ENCODE measurements at regions not wholly inside any gene's neighbourhood (a gene's known extent, or its start where the extent isn't known, plus 50 kb on each side); places are given as distances from the start of the nearest gene placed in this dataset.

- Histone ChIP-seq H3K9ac (ENCODE audit: low read length) (no peak overlapping the region), H4K20me1 (ENCODE audit: insufficient read depth) (no peaks in the 10 kb centered on the region), H2AFZ (ENCODE audit: low read depth, low read length) (no peak overlapping the region), H3K9me3 (ENCODE audit: low read length) (no peaks in the 10 kb centered on the region), H3K9me2 (ENCODE audit: insufficient read depth, low read length) (no peaks in the 10 kb centered on the region), H3K36me3 (ENCODE audit: insufficient read depth, low read length) (no peaks in the 10 kb centered on the region), H3K79me2 (replicated peaks; ENCODE audit: insufficient read depth, low read length) (no peaks in the 10 kb centered on the region), H3F3A (ENCODE audit: insufficient read depth, low read length, poor library complexity, severe bottlenecking) (peaks cover 4% of the 10 kb centered on the region), H3K27me3 (ENCODE audit: insufficient read depth, low read depth, low read length) (no peaks in the 10 kb centered on the region), H3K4me2 (ENCODE audit: low read length) (no peak overlapping the region), H3K4me3 (ENCODE audit: low read length) (no peak overlapping the region), H3K27ac (ENCODE audit: low read length) (no peak overlapping the region)
- TF ChIP-seq TAF1 (IDR thresholded peaks at IDR 0.05; ENCODE audit: low read depth) (no peak), MXI1 (conservative IDR thresholded peaks at IDR 0.05; ENCODE audit: poor library complexity, severe bottlenecking) (no peak), EZH2 (IDR thresholded peaks at IDR 0.05; ENCODE audit: borderline replicate concordance, insufficient read depth, low read length, poor library complexity, severe bottlenecking) (no peak), RAD21 (conservative IDR thresholded peaks at IDR 0.05) (no peak), EP300 (conservative IDR thresholded peaks at IDR 0.05; ENCODE audit: poor library complexity, severe bottlenecking) (no peak), POLR2AphosphoS5 (IDR thresholded peaks at IDR 0.05) (no peak), CTCF (IDR thresholded peaks at IDR 0.05; ENCODE audit: poor library complexity, severe bottlenecking) (no peak)
Measured at GRCh38 chr2:183253441-183254130, 129.3 kb downstream of the NUP35 start.

GRCh38 chr2:183255411-183255810 lies 131.2 kb downstream of the NUP35 start:
- Histone ChIP-seq H2AFZ (ENCODE audit: low read depth, low read length) (no peak overlapping the region), H3K36me3 (ENCODE audit: insufficient read depth, low read length) (no peaks in the 10 kb centered on the region), H3K9me3 (ENCODE audit: low read length) (no peaks in the 10 kb centered on the region), H3K9ac (ENCODE audit: low read length) (no peak overlapping the region), H4K20me1 (ENCODE audit: insufficient read depth) (no peaks in the 10 kb centered on the region), H3F3A (ENCODE audit: insufficient read depth, low read length, poor library complexity, severe bottlenecking) (peaks cover 4% of the 10 kb centered on the region), H3K4me3 (ENCODE audit: low read length) (no peak overlapping the region), H3K79me2 (replicated peaks; ENCODE audit: insufficient read depth, low read length) (no peaks in the 10 kb centered on the region), H3K27ac (ENCODE audit: low read length) (no peak overlapping the region), H3K4me2 (ENCODE audit: low read length) (no peak overlapping the region), H3K27me3 (ENCODE audit: insufficient read depth, low read depth, low read length) (no peaks in the 10 kb centered on the region), H3K9me2 (ENCODE audit: insufficient read depth, low read length) (no peaks in the 10 kb centered on the region)
- TF ChIP-seq MXI1 (conservative IDR thresholded peaks at IDR 0.05; ENCODE audit: poor library complexity, severe bottlenecking), result no peak
- no peak for TF ChIP-seq EP300 (conservative IDR thresholded peaks at IDR 0.05; ENCODE audit: poor library complexity, severe bottlenecking)
- TF ChIP-seq POLR2AphosphoS5 (IDR thresholded peaks at IDR 0.05), result no peak
- no peak for TF ChIP-seq CTCF (IDR thresholded peaks at IDR 0.05; ENCODE audit: poor library complexity, severe bottlenecking)
- TF ChIP-seq SMC3 (conservative IDR thresholded peaks at IDR 0.05; ENCODE audit: poor library complexity), result no peak
- no peak for TF ChIP-seq EZH2 (IDR thresholded peaks at IDR 0.05; ENCODE audit: borderline replicate concordance, insufficient read depth, low read length, poor library complexity, severe bottlenecking)
- no peak for TF ChIP-seq REST (IDR thresholded peaks at IDR 0.05; ENCODE audit: borderline replicate concordance)
- no peak for TF ChIP-seq RAD21 (conservative IDR thresholded peaks at IDR 0.05)
